NCI-H526 treated with DMSO at 0.1 percent for 48 hours (cell line): ENCODE measurements at regions not wholly inside any gene's neighbourhood (a gene's known extent, or its start where the extent isn't known, plus 50 kb on each side); places are given as distances from the start of the nearest gene placed in this dataset.

Experiments
- DNase-seq: peaks from one replicate; lab custom pipeline; 2025; lab: John Stamatoyannopoulos, UW

DNA sequence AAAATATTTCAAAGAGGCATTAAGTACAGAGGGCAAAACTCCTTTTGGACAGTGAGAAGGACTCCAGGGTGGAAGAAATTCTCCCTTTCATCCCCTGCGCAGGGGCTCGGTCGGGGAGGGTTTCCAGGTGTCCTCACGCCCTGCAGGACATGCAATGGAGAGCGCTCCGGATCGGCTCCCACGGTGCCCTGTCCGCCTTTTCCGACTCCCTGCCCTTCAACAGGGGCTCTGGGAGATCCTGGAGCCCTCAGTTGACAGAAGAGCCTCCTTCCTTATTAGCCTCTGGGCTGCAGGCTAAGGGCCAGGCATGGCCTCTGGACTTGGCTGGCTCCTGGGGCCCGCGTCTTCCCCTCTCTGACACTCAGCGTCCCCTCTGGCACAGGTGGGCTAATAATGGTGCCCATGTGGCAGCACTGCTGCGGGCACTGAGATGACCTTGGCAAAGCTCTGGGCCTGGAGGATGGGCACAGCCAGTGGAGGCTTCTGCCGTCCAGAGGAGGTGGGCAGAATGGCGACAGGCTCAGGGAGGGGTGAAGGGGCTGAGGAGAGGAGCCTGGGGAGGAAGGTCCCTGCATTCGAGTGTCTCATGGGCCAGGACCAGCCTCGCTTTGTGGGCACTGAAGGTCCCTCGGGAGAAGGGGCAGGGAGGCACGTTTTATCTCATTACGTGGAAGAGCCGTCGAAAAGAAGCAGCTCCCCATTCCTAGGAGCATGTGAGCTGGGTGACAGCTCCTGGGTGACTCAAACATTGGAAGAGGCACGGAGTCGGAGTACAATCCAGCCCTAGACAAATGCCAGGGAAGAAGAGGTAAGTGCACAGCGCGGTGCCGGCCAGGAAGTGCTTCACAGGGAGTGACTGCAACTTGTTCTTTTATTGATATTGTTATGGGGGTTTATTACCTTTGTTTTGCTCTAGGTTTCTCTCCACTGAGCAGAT, 161.7 kb downstream of the IRF8 start:
- DNase-seq = no peak

DNA sequence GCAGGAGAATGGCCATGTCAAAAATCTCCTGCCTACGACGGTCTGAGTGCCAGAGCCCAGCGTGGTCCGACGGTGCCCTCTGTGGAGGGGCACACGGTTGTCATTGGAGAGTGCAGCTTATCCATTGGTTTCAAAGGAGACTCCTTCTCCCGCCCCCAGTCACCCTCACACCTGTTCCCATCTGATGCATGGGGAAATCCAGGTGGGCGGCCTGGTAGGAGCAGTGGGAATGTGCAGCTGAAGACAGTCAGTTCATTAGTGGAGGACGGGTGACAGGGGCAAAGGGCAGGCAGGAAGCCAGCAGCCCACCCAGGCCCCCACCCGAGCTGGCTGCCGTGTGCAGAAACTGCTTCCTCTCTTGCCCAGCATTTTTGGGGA, 162.3 kb downstream of the IRF8 start:
- no peak for DNase-seq

DNA sequence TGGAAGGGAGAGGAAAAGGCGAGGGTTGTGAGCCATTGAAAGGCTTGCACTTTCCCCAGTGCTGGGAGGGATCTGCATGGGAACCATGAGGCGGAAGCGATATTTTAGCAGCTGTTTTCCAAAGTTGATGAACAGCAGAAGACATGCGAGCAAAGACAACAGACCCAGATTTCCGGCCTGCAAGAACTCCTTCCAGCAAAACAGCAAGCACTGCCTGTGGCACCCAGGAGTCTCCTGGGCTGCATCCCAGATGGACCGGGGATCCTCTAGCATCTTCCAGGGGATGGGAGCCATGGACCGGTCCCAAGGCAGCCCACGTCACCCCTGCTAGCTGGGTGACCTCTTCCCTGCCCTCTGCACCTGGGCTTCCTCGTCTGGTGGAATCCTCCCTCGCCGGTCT, 162.8 kb downstream of the IRF8 start:
- DNase-seq = no peak

DNA sequence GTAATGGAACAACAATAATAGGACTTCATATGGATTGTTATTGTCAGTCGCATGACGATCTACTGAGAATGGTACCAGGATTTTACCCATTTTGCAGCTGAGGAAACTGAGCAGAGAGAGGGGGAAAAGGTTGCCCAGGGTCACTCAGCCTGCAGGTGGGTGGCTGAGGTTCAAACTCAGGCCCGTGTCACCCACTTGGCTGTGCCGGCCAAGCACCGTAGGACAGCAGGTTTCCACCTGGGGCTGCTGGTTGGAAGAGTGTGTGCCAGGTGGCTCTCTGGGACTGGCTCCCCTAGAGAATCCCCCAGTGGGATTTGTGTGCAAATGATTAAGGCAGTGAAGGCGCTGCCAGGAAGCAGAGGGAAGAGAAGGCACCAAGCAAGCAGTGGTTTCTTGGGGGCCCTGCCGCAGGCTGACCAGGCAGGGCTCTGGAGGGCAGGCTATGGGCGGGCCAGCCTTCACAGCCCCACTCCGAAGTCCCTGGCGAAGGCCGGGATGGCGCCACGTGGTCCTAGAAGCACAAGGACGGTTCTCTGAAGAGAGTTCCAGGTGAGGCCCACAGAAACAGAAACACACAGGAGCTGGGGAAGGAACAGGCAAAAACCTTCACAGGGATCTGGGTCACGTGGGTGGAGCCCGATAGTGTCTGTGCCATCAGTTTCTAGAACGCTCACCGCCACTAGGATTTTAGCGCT, 163.5 kb downstream of the IRF8 start:
- DNase-seq = no peak

DNA sequence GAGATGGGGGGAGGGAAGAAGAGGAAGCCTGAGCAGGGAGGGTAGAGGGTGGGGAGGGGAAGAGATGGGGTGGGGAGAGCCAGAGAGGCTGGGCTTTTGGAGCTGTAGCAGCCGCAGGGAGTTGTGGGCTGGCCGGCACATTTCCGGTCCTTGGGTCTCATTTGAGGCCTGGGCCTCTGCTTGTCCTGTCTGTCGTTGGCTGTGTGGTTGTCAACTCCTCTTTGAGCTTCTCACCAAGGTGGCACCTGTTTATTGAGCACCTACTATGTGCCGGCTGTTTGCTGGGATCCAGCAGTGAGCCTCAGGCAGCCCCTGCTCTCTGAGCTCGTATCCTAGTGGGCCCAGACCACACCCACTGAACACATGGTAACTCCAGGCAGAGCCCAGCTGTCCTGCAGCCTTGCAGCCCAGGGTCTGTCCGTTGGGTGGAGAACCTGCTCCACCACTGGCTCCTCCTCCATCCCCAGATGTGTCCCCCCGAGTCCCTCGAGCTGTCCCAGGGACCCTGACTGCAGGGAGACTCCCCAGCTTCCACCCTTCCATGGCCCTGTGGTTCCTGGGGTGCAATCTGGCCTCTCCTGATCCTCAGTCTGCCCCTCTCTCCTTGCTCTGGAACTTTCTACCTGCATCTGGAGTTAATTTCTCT, 164.9 kb downstream of the IRF8 start:
- no peak for DNase-seq

DNA sequence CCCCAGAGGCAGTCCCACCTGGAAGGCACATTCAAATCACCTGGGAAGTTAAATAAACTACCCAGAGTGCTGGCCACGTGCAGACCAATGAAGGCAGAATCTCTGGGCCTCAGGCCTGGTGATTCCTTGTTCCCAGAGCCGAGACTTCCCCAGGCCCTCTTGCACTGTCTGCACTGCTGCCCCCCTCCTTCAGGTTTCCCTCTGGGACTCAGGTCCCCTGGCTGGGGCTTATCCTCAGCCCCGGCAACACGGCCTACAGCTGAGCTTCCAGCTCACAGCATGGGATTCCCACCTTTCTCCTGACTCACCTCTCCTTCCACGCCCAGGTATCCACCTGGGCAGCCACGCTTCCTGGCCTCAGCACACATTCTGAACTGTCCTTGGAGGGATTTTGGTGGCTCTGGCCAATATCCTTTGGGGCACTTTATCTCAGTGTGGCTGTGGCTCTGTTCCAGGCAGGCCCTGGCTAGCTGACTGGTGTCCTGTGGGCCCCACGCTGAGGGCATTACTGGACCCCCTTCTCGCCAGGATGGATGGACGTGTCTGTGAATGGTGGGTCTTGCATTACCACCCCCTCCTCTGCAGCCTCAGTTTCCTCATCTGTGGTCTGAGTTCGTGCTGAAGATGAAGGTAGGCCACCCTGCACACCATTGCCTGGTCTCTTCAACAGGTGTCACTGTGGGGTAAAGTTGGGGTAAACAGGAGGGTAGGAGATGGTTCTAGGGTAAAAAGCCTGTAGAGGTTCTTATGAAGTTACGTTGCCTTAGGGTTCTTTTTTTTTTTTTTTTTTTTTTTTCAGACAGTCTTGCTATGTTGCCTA, 165.7 kb downstream of the IRF8 start:
- no peak for DNase-seq

DNA sequence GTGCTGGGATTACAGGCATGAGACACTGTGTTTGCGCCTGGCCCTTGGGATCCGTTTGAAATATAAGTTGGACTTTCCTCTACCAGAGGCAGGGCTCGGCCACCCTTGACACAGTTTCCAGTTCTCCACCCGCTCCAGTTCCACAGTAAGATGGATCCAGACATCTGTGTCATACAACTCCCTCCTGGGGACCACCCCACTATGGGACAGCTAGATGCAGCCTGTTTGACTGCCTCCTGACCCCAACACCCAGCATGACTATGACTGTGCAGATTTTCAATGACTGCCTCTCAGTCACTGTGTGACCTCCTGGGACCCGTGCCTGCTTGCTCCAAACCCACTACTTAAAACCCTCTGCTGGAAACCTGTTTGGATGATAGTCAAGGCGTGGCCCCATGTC, 166.7 kb downstream of the IRF8 start:
- no peak for DNase-seq

DNA sequence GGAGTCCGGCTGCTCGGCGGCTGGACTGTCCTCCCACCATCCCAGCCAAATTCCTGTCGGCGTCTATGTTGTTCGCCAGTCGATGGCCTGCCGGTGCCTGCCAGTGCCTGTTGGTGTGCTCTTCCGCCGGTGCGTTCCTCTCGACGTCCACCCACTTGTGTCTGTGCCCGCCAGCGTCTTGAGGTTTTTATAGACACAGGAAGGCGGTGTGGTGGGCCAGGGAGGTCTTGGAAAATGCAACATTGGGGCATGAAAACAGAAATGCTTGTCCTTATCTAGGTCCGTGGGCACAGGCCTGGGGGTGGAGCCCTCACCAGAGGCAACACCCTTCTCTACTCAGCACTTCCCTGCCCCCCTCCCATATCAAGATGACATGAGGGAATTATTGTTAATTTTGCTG, 167.8 kb downstream of the IRF8 start:
- DNase-seq = no peak

DNA sequence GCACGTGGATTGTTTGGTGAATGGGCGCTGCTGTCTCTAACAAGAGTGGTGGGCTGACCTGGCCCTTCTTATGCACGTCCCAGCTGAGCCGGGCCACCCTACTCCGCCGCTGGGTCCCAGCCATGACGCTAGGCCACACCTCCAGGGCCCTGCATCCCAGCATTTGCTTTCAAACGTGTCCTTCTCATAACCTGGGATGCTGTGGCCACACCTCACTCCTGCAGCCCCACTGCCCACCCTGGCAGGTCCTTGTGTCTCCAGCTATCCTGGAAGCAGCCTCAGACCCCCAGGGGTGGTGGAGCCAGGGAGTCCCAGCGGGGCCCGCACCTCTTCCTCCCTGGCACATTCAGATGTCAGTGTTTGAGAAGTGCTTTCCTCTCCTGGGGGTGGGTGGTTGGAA, 168.6 kb downstream of the IRF8 start:
- no peak for DNase-seq

DNA sequence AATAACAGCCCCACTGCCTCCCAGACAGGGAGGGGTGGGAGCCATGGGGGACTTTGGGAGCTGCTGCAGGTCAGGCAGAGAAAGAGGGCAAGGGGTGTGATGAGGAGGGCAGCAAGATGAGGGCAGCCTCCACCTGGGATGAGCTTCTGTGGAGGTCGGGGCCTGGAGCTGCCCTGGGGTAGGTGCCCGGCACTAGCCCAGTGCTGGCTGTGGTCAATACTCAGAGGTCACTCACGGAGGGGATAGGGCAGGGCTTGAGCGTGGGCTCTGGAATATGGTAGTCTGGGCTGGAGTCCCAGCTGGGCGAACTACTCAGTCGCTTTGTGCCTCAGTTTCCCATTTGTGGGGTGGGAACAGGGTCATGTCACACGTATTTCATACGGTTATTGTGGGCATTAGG, 169.0 kb downstream of the IRF8 start:
- DNase-seq = no peak

DNA sequence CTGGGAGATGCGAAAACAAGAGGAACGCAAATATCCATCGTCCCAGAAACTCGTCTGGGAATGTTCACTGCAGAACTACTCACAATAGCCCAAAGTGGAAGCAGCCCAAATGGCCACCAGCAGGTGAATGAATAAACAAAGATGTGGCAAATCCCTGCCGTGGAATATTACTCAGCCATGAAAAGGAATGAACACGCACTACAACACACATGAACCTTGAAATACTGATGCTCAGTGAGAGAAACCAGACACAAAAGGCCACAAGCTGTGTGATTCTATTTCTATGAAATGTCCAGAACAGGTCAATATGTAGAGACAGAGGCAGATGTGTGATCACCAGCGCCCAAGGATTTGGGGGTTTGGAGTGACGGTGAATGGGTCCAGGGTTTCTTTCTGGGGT, 169.8 kb downstream of the IRF8 start:
- DNase-seq = no peak

DNA sequence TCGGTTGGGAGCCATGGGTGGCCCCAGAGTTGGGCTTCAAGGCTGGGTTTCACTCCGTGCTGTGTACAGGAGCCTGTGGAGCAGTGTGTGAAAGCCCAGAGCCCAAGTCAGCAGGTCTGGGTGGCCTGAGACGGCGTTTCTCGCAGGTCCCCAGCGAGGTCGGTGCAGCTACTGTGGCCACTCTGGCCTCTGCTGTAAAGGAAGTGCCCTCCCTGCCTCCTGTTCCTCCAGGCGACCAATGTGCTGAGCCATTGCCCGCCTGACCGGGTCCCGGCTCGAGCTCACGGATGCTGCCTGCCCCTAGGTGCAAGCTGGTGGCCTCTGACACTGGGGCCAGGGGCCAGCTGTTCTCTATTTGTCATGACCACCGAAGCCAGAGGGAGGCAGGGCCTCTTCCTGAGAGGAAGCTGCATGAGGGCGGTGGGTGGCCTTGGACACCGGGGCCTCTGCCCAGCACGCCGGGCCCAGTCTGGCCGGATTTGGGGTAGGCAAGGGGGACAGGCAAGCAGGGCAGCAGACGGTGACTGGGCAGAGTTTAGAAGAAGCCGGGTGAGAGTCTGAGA, 170.9 kb downstream of the IRF8 start:
- no peak for DNase-seq

DNA sequence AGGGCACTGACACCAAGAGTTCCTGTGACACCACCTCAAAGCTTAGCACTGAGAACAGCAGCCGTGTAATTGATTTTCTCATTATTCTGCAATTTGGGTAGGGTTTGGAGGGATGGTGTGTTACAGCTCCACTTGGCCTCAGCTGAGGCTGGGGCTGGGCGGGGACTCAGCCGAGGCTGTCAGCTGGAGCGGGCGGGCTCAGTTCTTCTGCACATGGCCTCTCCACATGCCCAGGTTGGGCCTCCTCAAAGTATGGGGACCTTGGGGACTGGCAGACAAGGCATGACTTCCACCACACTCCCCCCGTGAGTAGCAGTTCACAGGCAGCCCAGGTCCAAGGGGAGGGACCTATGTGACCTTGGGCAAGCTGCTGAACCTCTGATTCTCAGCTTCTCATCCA, 171.5 kb downstream of the IRF8 start:
- no peak for DNase-seq

DNA sequence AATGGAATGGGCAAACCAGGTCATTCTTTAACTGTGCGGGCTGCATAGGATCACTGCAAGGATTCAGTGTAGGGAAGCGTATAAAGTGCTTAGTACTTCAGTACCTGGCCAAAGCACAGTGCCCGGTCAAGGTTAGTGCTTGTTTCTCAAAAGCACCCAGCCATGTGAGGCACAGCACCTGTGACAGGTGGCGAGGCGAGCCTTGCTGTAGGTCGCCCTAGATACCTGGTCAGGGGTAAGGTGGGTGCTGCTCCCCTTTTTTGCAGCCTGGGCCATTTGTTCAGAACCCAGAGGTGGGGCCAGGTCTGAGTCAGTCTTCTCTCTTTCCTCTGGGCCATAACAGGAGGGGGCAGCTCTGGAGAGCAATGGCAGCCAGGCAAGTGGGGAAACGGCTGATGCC, 172.0 kb downstream of the IRF8 start:
- DNase-seq = no peak

DNA sequence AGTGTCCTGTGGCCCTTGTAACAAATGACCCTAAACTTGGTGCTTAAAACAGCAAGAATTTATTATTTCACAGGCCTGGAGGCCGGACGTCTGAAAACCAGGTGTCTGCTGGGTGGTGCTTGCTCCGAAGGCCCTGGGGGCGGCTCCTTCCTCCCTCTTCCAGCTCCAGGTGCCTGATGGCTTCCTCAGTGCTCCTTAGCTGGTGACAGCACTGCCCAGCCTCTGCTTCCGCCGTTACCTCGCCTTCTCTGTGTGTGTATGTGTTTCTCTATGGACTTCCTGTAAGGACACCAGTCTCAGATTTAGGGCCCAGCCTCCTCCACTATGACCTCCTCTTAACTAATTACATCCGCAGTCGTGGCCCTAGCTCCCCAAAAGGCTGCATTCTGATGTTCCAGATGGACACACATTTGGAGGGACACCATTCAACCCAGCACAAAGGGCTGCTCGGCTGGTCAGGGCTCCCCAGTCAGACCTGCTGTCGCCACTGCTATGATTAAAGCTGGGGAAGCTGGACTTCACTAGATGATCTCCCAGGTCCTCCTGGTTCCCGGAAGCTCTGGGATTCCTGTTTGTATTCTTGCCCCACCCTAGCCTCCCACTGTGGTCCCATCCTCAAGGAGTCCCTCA, 172.8 kb downstream of the IRF8 start:
- DNase-seq = no peak

DNA sequence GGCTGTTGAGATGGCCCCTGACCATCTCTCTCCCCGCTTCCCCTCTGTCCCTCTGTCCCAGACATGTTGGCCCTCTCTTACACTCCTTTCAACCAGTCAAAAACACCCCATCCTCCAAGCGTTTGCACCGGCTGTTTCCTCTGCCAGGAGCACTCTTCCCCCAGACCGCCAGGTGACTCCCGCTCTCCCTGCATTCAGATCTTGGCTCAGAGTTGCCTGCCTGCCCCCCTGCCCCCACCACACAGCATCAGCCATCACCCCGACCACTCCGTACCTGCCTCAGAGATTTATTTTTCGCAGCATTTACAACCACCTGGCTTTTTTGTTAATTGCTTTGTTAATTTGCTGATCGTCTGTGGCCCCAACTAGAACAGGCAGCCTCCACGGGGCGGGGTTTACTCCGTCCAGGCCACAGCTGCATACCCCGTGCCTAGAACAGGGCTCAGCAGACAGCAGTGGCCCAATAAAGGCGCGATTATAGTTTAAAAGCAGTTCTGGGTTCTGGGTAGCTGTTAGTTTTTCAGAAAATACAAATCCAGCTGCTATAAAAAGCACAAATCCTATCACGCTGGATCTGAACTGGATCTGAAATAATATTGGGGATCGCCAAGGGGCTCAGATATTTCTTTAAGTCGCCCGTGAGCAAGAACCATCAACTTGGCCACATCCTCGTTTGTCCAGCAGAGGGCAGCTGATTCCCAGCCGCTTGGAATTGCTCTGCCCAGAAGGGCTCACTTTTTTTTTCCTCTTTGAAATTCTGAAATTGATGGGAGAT, 173.6 kb downstream of the IRF8 start:
- peak; percentile 2 for DNase-seq

DNA sequence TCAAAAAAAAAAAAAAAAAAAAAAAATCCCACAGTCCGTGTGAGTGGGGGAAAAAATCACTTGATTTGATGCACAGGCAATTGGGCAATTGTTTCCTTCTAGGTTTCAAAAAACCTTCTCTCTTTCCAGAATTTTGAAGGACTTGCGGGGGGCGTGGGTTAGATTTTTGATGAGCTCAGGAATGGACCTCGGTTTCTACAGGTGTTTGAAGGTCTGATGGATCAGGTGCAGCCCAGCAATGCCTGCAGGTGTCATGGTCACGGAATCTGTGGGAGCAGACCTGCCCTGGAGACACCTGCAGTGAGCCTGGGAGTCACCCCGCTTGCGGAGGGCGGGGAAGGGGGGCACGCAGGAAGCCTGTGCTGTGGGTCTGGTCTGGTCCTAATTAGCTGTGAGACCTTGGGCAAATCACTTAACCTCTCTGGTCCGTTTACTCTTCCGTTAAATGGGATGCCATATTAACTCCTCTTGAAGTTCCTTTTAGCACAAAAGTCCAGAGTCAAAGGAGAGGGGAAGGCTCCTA, 174.2 kb downstream of the IRF8 start:
- no peak for DNase-seq

DNA sequence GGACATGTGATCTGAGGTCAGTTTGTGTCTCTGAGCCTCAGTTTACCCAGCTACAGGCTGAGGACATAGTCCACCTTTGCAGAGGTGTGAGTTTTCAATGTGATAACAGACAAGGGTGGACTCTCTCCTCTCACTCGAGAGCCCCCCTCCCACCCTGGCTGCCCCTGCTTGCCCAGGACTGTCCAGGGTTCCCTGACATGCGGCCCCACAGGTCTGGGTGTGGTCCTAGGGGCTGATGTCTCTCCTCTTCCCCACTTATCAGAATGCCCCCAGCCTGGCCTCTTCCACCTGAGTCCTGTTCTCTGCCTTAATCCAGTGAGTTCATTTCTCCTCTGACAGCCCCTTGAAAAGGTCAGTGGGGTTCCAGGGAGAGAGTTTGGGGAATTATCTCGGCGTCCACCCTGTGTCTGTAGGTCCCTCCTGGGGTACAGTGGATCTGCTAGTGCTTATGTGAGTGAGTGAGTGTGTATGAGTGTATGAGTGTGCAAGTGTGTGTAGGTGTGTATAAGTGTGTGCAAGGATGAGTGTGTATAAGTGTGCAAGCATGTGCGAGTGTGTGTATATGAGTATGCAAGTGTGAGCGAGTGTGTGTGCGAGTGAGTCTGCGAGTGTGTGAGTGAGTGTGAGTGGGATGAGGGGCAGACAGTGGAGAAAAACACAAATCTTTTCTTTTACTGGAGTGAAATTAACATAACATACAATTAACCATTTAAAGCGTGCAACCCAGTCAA, 175.0 kb downstream of the IRF8 start:
- DNase-seq = no peak

DNA sequence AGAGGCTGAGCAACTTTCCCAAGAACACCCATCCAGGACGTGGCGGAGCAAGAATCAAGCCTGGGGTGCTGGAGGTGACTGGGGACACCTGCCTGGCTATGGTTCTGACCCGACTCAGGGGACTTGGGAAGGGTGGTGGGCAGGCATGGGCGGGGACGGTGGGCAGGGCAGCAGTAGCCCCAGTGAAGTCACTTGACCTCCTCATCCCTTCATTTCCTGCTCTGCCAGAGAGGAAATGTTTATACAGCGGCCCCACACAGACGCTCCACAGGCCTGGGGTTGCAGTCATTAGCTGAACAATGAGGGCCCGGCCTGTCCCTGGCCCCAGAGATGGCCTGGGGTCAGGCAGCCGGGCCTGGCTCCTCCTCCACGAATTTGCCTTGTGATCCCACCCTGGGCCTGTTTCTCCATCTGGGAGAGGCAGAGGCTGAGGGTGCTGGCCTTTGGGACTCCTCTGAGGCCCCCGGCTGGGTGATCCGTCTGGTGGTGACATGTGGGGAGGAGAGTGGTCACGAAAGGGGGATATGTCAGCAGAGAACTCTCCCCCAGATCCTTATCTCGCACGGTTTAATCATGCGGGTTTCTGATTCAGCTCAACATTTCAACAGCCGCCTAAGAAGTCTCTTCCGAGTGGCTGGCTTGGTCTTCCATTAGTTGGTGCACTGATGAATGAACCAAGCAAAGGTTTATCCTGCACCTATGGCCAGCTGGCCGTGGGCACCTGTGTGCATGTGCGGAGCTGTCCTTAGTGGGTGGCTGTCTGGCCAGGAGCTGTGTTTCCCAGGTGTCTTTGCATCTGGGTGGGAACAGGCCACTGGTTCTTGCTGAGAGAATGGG, 175.9 kb downstream of the IRF8 start:
- DNase-seq = no peak
